GM23338 (cell line): ENCODE measurements at regions not wholly inside any gene's neighbourhood (a gene's known extent, or its start where the extent isn't known, plus 50 kb on each side); places are given as distances from the start of the nearest gene placed in this dataset.

Source experiments
- CTCF ChIP-seq, 2 experiments: fragments of 200-600 bp in 1 of 2; sonication (generic) in 1 of 2; conservative IDR thresholded peaks; 2 replicates each; pipeline versions ENCODE4 v1.5.1 to v1.6.1; 2016 to 2017; ENCODE audit warnings: antibody characterized with exemption in 2 of 2, low read depth in 2 of 2, mild to moderate bottlenecking in 2 of 2, moderate library complexity in 1 of 2
- EZH2 ChIP-seq: fragments of 200-600 bp; sonication (generic); IDR thresholded peaks from one replicate; pipeline ENCODE4 v1.8.0; 2017; ENCODE audit warnings: antibody characterized with exemption, mild to moderate bottlenecking, low read depth; ENCODE audit not compliant: unreplicated experiment
- EZH2phosphoT487 ChIP-seq: fragments of 200-600 bp; sonication (generic); IDR thresholded peaks from one replicate; pipeline ENCODE4 v1.8.1; 2018; ENCODE audit warnings: antibody characterized with exemption; ENCODE audit not compliant: unreplicated experiment
- POLR2AphosphoS5 ChIP-seq: IDR thresholded peaks from 2 replicates; pipeline ENCODE4 v1.6.1; 2016; ENCODE audit warnings: antibody characterized with exemption, low read depth
- REST ChIP-seq: IDR thresholded peaks from one replicate; pipeline ENCODE4 v1.6.1; 2018; ENCODE audit warnings: antibody characterized with exemption; ENCODE audit not compliant: unreplicated experiment

GRCh38 chr18:61256291-61256690 lies 76.9 kb upstream of the CDH20 start:
- TF ChIP-seq CTCF (conservative IDR thresholded peaks at IDR 0.05; ENCODE audit: low read depth in 2 of 2) (no peak), EZH2 (no peak), EZH2phosphoT487 (no peak), POLR2AphosphoS5 (no peak), REST (no peak)
